ENCODE measurements at regions not wholly inside any gene's neighbourhood (a gene's known extent, or its start where the extent isn't known, plus 50 kb on each side); places are given as distances from the start of the nearest gene placed in this dataset.

GRCh38 chr9:89238424-89238823 lies 59.8 kb upstream of the SHC3 start:
- peaks cover 0 to 7% of the 10 kb centered on the region in 2 donors for H3K9me3 ChIP-seq (replicated peaks in 1 of 2; ENCODE audit: control insufficient read depth in 1 of 2, insufficient read depth in 1 of 2, low read length in 2 of 2)
- TF ChIP-seq CTCF (IDR thresholded peaks at IDR 0.05): no peak
- no peaks in the 10 kb centered on the region for H4K20me1 ChIP-seq (ENCODE audit: insufficient read depth, low read length)
- no peak overlapping the region for H2AFZ ChIP-seq (ENCODE audit: insufficient read depth, low read depth, low read length, poor library complexity, severe bottlenecking)
- H3K27me3 Mint-ChIP-seq (ENCODE audit: low read depth in 3 of 3): peaks cover 19 to 37% (median 25%) of the 10 kb centered on the region in 3 donors
- intact Hi-C loops (cut with micrococcal nuclease): no loop called here
- H3K27me3 ChIP-seq (ENCODE audit: control insufficient read depth in 2 of 2, insufficient read depth in 2 of 2, low read length in 2 of 2): peaks cover 21 to 28% of the 10 kb centered on the region in 2 donors
- DNase-seq: no peak
- no peak overlapping the region for H3K27ac ChIP-seq (ENCODE audit: low read depth in 1 of 2, low read length in 2 of 2)
- no peak overlapping the region for H3K27ac Mint-ChIP-seq
- H3K4me3 ChIP-seq (replicated peaks in 1 of 3; ENCODE audit: low read depth in 2 of 3, low read length in 3 of 3): no peak overlapping the region
- no peaks in the 10 kb centered on the region for H3K36me3 Mint-ChIP-seq
- H3K4me2 ChIP-seq (replicated peaks; ENCODE audit: extremely low read depth, low read length, poor library complexity, severe bottlenecking): no peak overlapping the region
- no CpG with 5 or more reads among the region's 3 CpGs for WGBS (ENCODE audit: insufficient coverage)
- no peaks in the 10 kb centered on the region for H3K4me1 ChIP-seq (ENCODE audit: control insufficient read depth in 1 of 2, insufficient read depth in 2 of 2, low read length in 2 of 2)
- H3K4me1 Mint-ChIP-seq: peaks cover 3% of the 10 kb centered on the region
- H3K9ac ChIP-seq (ENCODE audit: insufficient read depth, low read length, poor library complexity, severe bottlenecking): no peak overlapping the region
- H3K9me3 Mint-ChIP-seq: peaks cover 0 to 3% (median 0%) of the 10 kb centered on the region in 7 donors
- H3K4me3 Mint-ChIP-seq: no peak overlapping the region
- H3K36me3 ChIP-seq (replicated peaks in 1 of 2; ENCODE audit: control insufficient read depth in 1 of 2, insufficient read depth in 2 of 2, low read length in 2 of 2): no peaks in the 10 kb centered on the region
- no peaks in the 10 kb centered on the region for H3K79me2 ChIP-seq (ENCODE audit: insufficient read depth, low read length)

- Histone ChIP-seq H3K4me2 (replicated peaks; ENCODE audit: extremely low read depth, low read length, poor library complexity, severe bottlenecking) (no peak overlapping the region), H3K36me3 (replicated peaks in 1 of 2; ENCODE audit: control insufficient read depth in 1 of 2, insufficient read depth in 2 of 2, low read length in 2 of 2) (no peaks in the 10 kb centered on the region), H3K79me2 (ENCODE audit: insufficient read depth, low read length) (no peaks in the 10 kb centered on the region), H3K27ac (ENCODE audit: low read depth in 1 of 2, low read length in 2 of 2) (no peak overlapping the region), H3K4me1 (ENCODE audit: control insufficient read depth in 1 of 2, insufficient read depth in 2 of 2, low read length in 2 of 2) (no peaks in the 10 kb centered on the region), H3K9me3 (replicated peaks in 1 of 2; ENCODE audit: control insufficient read depth in 1 of 2, insufficient read depth in 1 of 2, low read length in 2 of 2) (no peaks in the 10 kb centered on the region), H3K9ac (ENCODE audit: insufficient read depth, low read length, poor library complexity, severe bottlenecking) (no peak overlapping the region), H3K4me3 (replicated peaks in 1 of 3; ENCODE audit: low read depth in 2 of 3, low read length in 3 of 3) (no peak overlapping the region), H3K27me3 (ENCODE audit: control insufficient read depth in 2 of 2, insufficient read depth in 2 of 2, low read length in 2 of 2) (peaks cover 0 to 1% of the 10 kb centered on the region in 2 donors), H2AFZ (ENCODE audit: insufficient read depth, low read depth, low read length, poor library complexity, severe bottlenecking) (no peak overlapping the region), H4K20me1 (ENCODE audit: insufficient read depth, low read length) (no peaks in the 10 kb centered on the region)
- Mint-ChIP-seq H3K9me3 (peaks cover 0 to 3% (median 0%) of the 10 kb centered on the region in 7 donors), H3K27me3 (ENCODE audit: low read depth in 3 of 3) (peaks cover 1 to 16% (median 4%) of the 10 kb centered on the region in 3 donors), H3K4me3 (no peak overlapping the region), H3K27ac (no peak overlapping the region), H3K36me3 (no peaks in the 10 kb centered on the region), H3K4me1 (no peaks in the 10 kb centered on the region)
- WGBS (ENCODE audit: insufficient coverage): 100% methylated on average over 5 of the region's 8 CpGs
- TF ChIP-seq CTCF (IDR thresholded peaks at IDR 0.05): no peak
- no peak for DNase-seq
- intact Hi-C loops (cut with micrococcal nuclease): no loop called here
Measured at GRCh38 chr9:89243296-89244061, 64.9 kb upstream of the SHC3 start.
